ENCODE measurements at regions not wholly inside any gene's neighbourhood (a gene's known extent, or its start where the extent isn't known, plus 50 kb on each side); places are given as distances from the start of the nearest gene placed in this dataset.

- H3K56ac ChIP-seq (replicated peaks; ENCODE audit: insufficient read length, low read depth, low read length), result no peak overlapping the region
- no peak overlapping the region for H4K5ac ChIP-seq (ENCODE audit: insufficient read length, low read depth, low read length)
- H3K23ac ChIP-seq (ENCODE audit: insufficient read length), result no peak overlapping the region
- H4K91ac ChIP-seq (replicated peaks; ENCODE audit: insufficient read length, low read length), result no peak overlapping the region
- no peaks in the 10 kb centered on the region for H4K20me1 ChIP-seq (replicated peaks in 1 of 2; ENCODE audit: control insufficient read depth in 1 of 2, insufficient read depth in 2 of 2, low read length in 2 of 2)
- H2AFZ ChIP-seq (ENCODE audit: low read length), result no peak overlapping the region
- H3K4me1 ChIP-seq (replicated peaks in 1 of 4; ENCODE audit: control insufficient read depth in 3 of 4, insufficient read depth in 4 of 4, low read length in 3 of 4), result no peaks in the 10 kb centered on the region
- no peak overlapping the region for H2BK5ac ChIP-seq (ENCODE audit: low read depth, low read length)
- H3K36me3 ChIP-seq (ENCODE audit: control insufficient read depth in 2 of 4, insufficient read depth in 4 of 4, low read length in 3 of 4), result no peaks in the 10 kb centered on the region
- no peak overlapping the region for H2BK12ac ChIP-seq (ENCODE audit: low read depth, low read length)
- DNase-seq (ENCODE audit: low read depth in 1 of 2, low spot score in 2 of 2), result no peak
- no peaks in the 10 kb centered on the region for H3K79me2 ChIP-seq (ENCODE audit: control insufficient read depth in 1 of 2, insufficient read depth in 2 of 2, low read length in 2 of 2)
- ChIA-PET POLR2A (ENCODE audit: partially characterized antibody) (no interaction called here), CTCF (ENCODE audit: partially characterized antibody) (interaction anchor here (0.9 to 1.5 kb wide), 2 partner anchors 12 to 250 kb away, joined by 3 read pairs; no protein-coding TSS in a partner anchor)
- no peak overlapping the region for H3K4me2 ChIP-seq (ENCODE audit: insufficient read depth in 1 of 2, low read depth in 2 of 2, low read length in 2 of 2)
- no peak overlapping the region for H3K9ac ChIP-seq (replicated peaks in 1 of 4; ENCODE audit: extremely low read depth in 1 of 4, low read depth in 3 of 4, low read length in 3 of 4)
- no peak overlapping the region for H2BK120ac ChIP-seq (replicated peaks; ENCODE audit: low read depth, low read length)
- H3K14ac ChIP-seq (ENCODE audit: insufficient read length), result no peak overlapping the region
- H3K79me1 ChIP-seq (ENCODE audit: low read depth, low read length), result no peaks in the 10 kb centered on the region
- H3K4me3 ChIP-seq (ENCODE audit: extremely low read depth in 1 of 4, insufficient read depth in 2 of 4, low read depth in 3 of 4, low read length in 4 of 4), result no peak overlapping the region
- H3K27me3 ChIP-seq (replicated peaks in 1 of 4; ENCODE audit: control insufficient read depth in 3 of 4, extremely low read depth in 1 of 4, insufficient read depth in 3 of 4, low read length in 3 of 4), result no peaks in the 10 kb centered on the region
- H3K27ac ChIP-seq (ENCODE audit: low read depth, low read length), result no peak overlapping the region
- no peak overlapping the region for H3K18ac ChIP-seq (ENCODE audit: extremely low read depth, low read length)
- no peak overlapping the region for H2BK20ac ChIP-seq (ENCODE audit: low read length)
- peaks cover 9 to 10% of the 10 kb centered on the region in 2 experiments; a peak in 2 of 4 replicates for H3K9me3 ChIP-seq (ENCODE audit: insufficient read depth in 2 of 2, low read depth in 1 of 2, low read length in 1 of 2)
- H3K4ac ChIP-seq (replicated peaks; ENCODE audit: insufficient read length, low read depth, low read length), result no peak overlapping the region
- no peak overlapping the region for H2AK5ac ChIP-seq (ENCODE audit: low read depth, low read length)
- WGBS, 2 experiments (ENCODE audit: extremely low coverage in 1 of 2, insufficient coverage in 1 of 2, insufficient read length in 1 of 2, insufficient replicate concordance in 2 of 2, low coverage in 1 of 2, low lambda C conversion rate in 2 of 2, missing lambda C conversion rate in 1 of 2), result 91% methylated on average over 4 of the region's 4 CpGs; no CpG with 5 or more reads in 1 of the 2 experiments
- H3K23me2 ChIP-seq (ENCODE audit: low read depth, low read length), result no peaks in the 10 kb centered on the region
- H4K8ac ChIP-seq (ENCODE audit: extremely low read depth, insufficient read depth, low read length), result no peak overlapping the region
- FAIRE-seq, result no peak
- no peak overlapping the region for H2BK15ac ChIP-seq (ENCODE audit: low read length)
- TF ChIP-seq GABPA (IDR thresholded peaks at IDR 0.05; ENCODE audit: borderline replicate concordance, insufficient read depth, low read length) (no peak), POLR2A (IDR thresholded peaks at IDR 0.05; ENCODE audit: control extremely low read depth in 1 of 2, low read depth in 2 of 2, low read length in 2 of 2) (no peak)
Measured at GRCh38 chr9:31820426-31820825, 564.0 kb upstream of the ACO1 start.
